ENCODE measurements at regions not wholly inside any gene's neighbourhood (a gene's known extent, or its start where the extent isn't known, plus 50 kb on each side); places are given as distances from the start of the nearest gene placed in this dataset.

DNA sequence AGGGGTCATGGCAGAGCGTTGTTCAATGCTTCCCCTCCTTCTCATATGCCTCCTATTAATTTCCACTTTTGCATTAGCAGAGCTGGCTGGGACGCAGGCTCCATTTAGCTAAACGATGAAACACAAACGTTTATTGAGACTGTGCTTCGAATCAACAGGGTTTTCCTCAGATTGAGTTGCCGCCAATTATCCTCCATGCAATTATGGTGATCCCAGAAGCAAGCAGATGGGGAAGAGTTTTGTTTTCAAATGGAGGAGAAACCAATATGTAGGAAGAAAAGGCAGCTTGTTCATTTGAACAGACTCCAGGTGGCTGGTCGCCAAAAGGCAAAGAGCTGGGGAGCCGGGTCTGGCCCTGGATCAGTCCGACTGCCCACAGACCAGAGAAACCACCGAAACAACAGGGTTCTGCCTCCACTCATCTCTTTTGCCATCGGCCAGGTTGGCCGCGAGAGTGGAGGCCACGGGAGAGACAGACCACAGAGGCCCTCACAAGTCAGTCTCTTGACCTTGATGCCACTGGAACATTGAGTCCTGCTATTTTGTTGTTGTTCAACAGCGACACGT is 184.8 kb downstream of the GBA3 start:
- DNase-seq (ENCODE audit: low spot score), result no peak
- intact Hi-C loops (cut with DNase I), result no loop called here

DNA sequence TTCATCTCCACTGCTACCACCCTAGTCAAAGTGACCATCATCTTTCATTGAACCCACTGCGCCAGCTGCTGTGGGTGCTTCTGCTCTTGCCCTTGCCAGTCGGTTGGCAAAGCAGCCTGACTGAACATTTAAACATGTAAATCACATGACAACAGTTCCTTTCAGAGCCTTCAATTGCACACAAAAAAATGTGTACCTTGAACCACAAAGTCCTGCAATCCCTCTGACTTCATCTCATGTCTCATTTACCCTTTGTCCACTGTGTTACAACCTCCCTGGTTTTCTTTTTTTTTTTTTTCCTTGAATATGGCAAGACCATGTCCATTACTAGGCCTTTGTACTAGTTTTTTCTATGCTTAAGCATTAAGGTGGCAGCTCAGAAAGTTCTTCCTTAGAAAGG is 183.5 kb downstream of the GBA3 start:
- intact Hi-C loops (cut with DNase I), result no loop called here
- DNase-seq (ENCODE audit: low spot score), result no peak

DNA sequence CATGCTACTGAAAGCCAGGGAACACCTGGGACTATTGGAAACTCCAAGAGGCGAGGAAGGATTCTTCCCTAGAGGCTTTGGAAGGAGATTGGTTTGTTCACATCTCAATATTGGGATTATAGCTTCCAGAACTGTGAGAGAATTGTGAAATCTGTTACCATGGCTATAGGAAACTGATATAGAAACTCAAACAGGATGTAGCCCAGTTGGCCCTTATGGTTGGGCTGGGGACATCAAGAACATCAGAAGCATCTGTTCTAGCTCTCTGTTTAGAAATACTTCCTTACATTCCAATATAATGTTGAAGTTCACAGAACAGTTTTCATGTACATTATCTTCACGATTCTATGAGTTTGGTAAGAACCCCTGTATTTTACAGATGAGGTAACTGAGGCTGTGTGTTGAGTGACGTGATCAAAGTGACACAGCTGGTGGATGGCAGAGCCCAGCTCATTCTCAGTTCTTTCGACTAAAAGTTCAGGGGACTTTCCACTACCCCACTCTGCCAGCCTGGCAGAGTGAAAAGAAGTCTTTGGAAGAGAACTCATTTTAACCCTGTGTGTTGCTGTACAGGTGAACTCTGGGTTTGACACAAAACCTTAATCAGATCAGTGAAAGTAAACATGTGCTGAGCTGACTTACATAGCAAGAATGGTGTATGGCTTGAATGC is 183.0 kb downstream of the GBA3 start:
- intact Hi-C loops (cut with DNase I), result no loop called here
- DNase-seq (ENCODE audit: low spot score), result no peak

DNA sequence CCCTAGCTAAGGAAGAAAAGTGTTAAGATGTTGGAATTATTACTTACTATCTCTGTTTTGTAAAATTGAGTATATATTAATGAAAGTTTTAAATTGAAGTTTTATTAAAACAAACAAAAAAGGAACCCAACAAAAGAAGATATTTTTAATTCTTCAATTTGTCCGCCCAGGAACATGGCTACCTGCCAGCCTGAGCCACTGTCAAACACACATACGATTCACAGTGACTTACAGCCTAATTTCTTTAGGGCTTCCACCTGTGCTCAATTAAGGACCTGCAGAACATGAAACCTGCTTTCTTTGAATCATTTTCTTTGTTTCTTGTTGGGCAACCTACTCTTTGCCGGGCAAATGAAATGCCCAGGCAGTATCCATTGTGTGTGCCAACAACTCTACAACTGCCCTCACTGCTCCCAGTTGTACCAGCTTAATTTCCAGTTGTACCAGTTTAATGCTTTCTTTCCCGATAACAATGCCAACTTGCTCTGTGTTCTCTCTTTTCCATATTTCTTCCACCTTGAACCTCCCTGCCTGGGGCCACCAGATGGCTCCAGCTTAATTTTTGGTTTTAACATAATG is 181.7 kb downstream of the GBA3 start:
- DNase-seq (ENCODE audit: low spot score), result no peak
- intact Hi-C loops (cut with DNase I), result no loop called here

DNA sequence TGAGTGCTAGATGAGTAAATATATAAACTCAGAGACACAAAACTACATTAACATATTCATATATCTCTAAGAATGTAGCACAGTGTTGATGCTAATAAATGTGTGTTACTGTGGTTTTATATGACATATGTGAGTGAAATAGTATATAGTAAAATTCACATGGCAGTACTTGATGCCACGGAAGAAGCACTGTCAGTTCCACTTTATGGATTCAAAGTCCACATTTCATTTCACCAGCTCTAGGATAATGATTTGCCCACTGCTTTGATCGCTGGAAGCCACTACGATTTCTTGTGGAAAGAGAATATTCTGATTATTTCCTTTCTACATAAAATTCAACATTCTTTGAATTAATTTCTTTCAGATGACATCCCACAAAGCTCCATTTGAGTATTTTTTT is 181.2 kb downstream of the GBA3 start:
- DNase-seq (ENCODE audit: low spot score), result no peak
- intact Hi-C loops (cut with DNase I), result no loop called here

DNA sequence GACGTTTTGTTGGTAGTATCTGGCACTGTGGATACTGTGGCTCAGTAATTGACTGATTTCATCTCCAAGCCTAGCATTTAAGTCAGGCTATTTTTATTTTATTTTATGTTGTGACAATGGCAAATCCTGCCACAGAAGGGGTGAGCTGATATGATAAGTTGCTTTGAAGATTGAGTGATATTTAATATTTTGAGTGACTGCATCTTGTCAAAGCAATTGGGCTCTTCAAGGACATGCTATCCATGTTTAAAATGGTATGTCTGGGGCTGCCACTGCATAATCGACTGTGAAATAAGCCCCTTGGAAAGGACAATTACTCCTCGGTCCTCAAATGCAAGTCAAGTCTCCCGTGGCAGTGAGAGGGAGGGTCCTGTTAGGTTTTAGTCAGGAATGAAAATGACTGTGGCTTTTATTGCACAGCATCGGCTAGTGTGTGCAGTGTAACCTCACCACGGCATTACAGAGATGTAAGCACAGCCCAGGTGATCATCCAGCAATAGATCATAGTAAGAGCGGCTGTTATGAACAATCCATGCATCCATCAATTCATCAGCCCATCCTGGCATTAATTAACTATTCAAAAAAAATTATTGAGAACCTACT is 178.2 kb downstream of the GBA3 start:
- no peak for DNase-seq (ENCODE audit: low spot score)

DNA sequence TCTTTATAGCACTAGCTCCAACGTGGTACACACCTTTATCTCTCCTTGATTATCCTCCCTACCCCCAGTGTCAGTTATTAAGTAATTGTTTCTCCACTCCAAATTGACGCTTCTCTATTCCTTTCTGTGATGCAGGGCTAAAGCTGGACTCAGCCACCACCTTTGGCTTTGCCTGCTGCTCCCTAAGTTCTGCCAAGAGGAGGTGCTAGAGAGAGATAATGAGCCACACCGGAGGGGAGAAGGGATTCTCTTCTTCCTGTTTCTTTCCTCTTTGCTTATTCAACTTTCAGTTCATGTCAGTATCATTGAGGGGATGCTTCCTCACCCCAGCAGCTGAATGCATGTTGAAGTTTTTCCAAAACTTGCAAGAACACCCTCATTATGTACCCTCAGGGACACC is 176.5 kb downstream of the GBA3 start:
- DNase-seq (ENCODE audit: low spot score), result no peak

More for the DNA sequence above, 178.2 kb downstream of the GBA3 start:
- intact Hi-C loops (cut with DNase I), result no loop called here

More for the DNA sequence above, 176.5 kb downstream of the GBA3 start:
- intact Hi-C loops (cut with DNase I), result no loop called here
